ENCODE measurements at regions not wholly inside any gene's neighbourhood (a gene's known extent, or its start where the extent isn't known, plus 50 kb on each side); places are given as distances from the start of the nearest gene placed in this dataset.
"Not testable (repeated sequence)": the region's sequence is repeated elsewhere in the genome, so short reads cannot be mapped to it uniquely, and the experiment has no call there.

- DNase-seq (ENCODE audit: low spot score), result no peak
- in situ Hi-C loops (cut with HindIII; ENCODE audit: low sequenced_read_pairs), result no loop called here
Observed at GRCh38 chr7:152594801-152595200, 81.1 kb downstream of the XRCC2 start.

GRCh38 chr7:152591976-152592375 is 84.0 kb downstream of the XRCC2 start:
- in situ Hi-C loops (cut with HindIII; ENCODE audit: low sequenced_read_pairs), result no loop called here
- DNase-seq (ENCODE audit: low spot score), result no peak

- in situ Hi-C loops (cut with HindIII; ENCODE audit: low sequenced_read_pairs), result no loop called here
Observed at GRCh38 chr7:152590481-152590880, 85.5 kb downstream of the XRCC2 start.

GRCh38 chr7:152589821-152590220 is 86.1 kb downstream of the XRCC2 start:
- DNase-seq (ENCODE audit: low spot score); in situ Hi-C loops (cut with HindIII; ENCODE audit: low sequenced_read_pairs): not testable (repeated sequence)

More at GRCh38 chr7:152590481-152590880, 85.5 kb downstream of the XRCC2 start:
- DNase-seq (ENCODE audit: low spot score), result no peak

GRCh38 chr7:152588350-152588749 is 87.6 kb downstream of the XRCC2 start:
- no peak for DNase-seq (ENCODE audit: low spot score)
- in situ Hi-C loops (cut with HindIII; ENCODE audit: low sequenced_read_pairs), result no loop called here

- in situ Hi-C loops (cut with HindIII; ENCODE audit: low sequenced_read_pairs), result no loop called here
- DNase-seq (ENCODE audit: low spot score), result no peak
Observed at GRCh38 chr7:152587366-152587765, 88.6 kb downstream of the XRCC2 start.

GRCh38 chr7:152583006-152583405 is 92.9 kb downstream of the XRCC2 start:
- in situ Hi-C loops (cut with HindIII; ENCODE audit: low sequenced_read_pairs), result no loop called here
- no peak for DNase-seq (ENCODE audit: low spot score)

- DNase-seq (ENCODE audit: low spot score), result no peak
- in situ Hi-C loops (cut with HindIII; ENCODE audit: low sequenced_read_pairs), result no loop called here
Observed at GRCh38 chr7:152579070-152579469, 96.9 kb downstream of the XRCC2 start.

- in situ Hi-C loops (cut with HindIII; ENCODE audit: low sequenced_read_pairs), result no loop called here
- no peak for DNase-seq (ENCODE audit: low spot score)
Observed at GRCh38 chr7:152577339-152577738, 98.6 kb downstream of the XRCC2 start.

GRCh38 chr7:152574892-152575548 is 100.9 kb downstream of the XRCC2 start:
- in situ Hi-C loops (cut with HindIII; ENCODE audit: low sequenced_read_pairs), result no loop called here
- DNase-seq (ENCODE audit: low spot score), result no peak

GRCh38 chr7:152573186-152573585 is 102.8 kb downstream of the XRCC2 start:
- DNase-seq (ENCODE audit: low spot score); in situ Hi-C loops (cut with HindIII; ENCODE audit: low sequenced_read_pairs): not testable (repeated sequence)

- in situ Hi-C loops (cut with HindIII; ENCODE audit: low sequenced_read_pairs), result no loop called here
- no peak for DNase-seq (ENCODE audit: low spot score)
Observed at GRCh38 chr7:152572101-152572500, 103.8 kb downstream of the XRCC2 start.

GRCh38 chr7:152571068-152571467 is 104.9 kb downstream of the XRCC2 start:
- no peak for DNase-seq (ENCODE audit: low spot score)
- in situ Hi-C loops (cut with HindIII; ENCODE audit: low sequenced_read_pairs), result no loop called here

GRCh38 chr7:152568972-152569371 is 107.0 kb downstream of the XRCC2 start:
- DNase-seq (ENCODE audit: low spot score), result no peak
- in situ Hi-C loops (cut with HindIII; ENCODE audit: low sequenced_read_pairs), result no loop called here

- no peak for DNase-seq (ENCODE audit: low spot score)
- in situ Hi-C loops (cut with HindIII; ENCODE audit: low sequenced_read_pairs), result no loop called here
Observed at GRCh38 chr7:152565731-152566130, 110.2 kb downstream of the XRCC2 start.

- no peak for DNase-seq (ENCODE audit: low spot score)
- in situ Hi-C loops (cut with HindIII; ENCODE audit: low sequenced_read_pairs), result no loop called here
Observed at GRCh38 chr7:152564656-152565250, 111.2 kb downstream of the XRCC2 start.

- in situ Hi-C loops (cut with HindIII; ENCODE audit: low sequenced_read_pairs), result no loop called here
- DNase-seq (ENCODE audit: low spot score), result no peak
Observed at GRCh38 chr7:152556013-152556755, 119.8 kb downstream of the XRCC2 start.

- DNase-seq (ENCODE audit: low spot score), result no peak
- in situ Hi-C loops (cut with HindIII; ENCODE audit: low sequenced_read_pairs), result no loop called here
Observed at GRCh38 chr7:152553671-152554317, 118.0 kb upstream of the KMT2C start.

GRCh38 chr7:152551304-152552036 is 115.7 kb upstream of the KMT2C start:
- in situ Hi-C loops (cut with HindIII; ENCODE audit: low sequenced_read_pairs), result no loop called here
- DNase-seq (ENCODE audit: low spot score), result no peak

Measured in G401 (cell line).